T-cell (primary cell): ENCODE measurements at regions not wholly inside any gene's neighbourhood (a gene's known extent, or its start where the extent isn't known, plus 50 kb on each side); places are given as distances from the start of the nearest gene placed in this dataset.

Experiments
- ATAC-seq, 4 experiments: fragments of 200-7000 bp in 3 of 4; fragments of 150-1000 bp in 1 of 4; cut with Tn5 transposase; replicated peaks in 1 of 4; 1 replicate in 3 of 4; 2 replicates in 1 of 4; pipeline ENCODE4 v1.10.0; 2021; ENCODE audit warnings: moderate library complexity in 3 of 4, mild to moderate bottlenecking in 2 of 4, moderate number of reproducible peaks in 1 of 4
- CTCF ChIA-PET, 2 donors: fragments of 300-600 bp; sonication (Branson Sonifier 250); formaldehyde crosslinking; loops; one replicate each; lab custom pipeline; 2022; ENCODE audit warnings: antibody characterized with exemption in 2 of 2; lab: Charles Lee
- POLR2A ChIA-PET, 2 donors: fragments of 300-600 bp; sonication (Branson Sonifier 250); formaldehyde crosslinking; loops; one replicate each; lab custom pipeline; 2022; ENCODE audit warnings: antibody characterized with exemption in 2 of 2; lab: Charles Lee
- DNase-seq, 35 experiments: peaks; one replicate each; pipeline versions ENCODE4 v3.0.0 to v3.0.0-alpha.2; 2013 to 2023
- H3K27ac ChIP-seq: one replicate; pipeline ENCODE4 v1.5.1; 2013; ENCODE audit warnings: low read length
- H3K27me3 ChIP-seq, 2 experiments: replicated peaks in 1 of 2; 1 replicate in 1 of 2; 2 replicates in 1 of 2; pipeline versions ENCODE4 v1.6.1 to v1.7.0; 2013; ENCODE audit warnings: low read length in 1 of 2, mixed read lengths in 1 of 2; ENCODE audit not compliant: control insufficient read depth in 2 of 2, insufficient read depth in 2 of 2; ENCODE audit errors: extremely low read depth in 1 of 2
- H3K36me3 ChIP-seq, 2 donors: 1 replicate in 1 of 2; 2 replicates in 1 of 2; pipeline versions ENCODE4 v1.6.1 to v1.7.0; 2013; ENCODE audit warnings: low read length in 1 of 2; ENCODE audit not compliant: control insufficient read depth in 2 of 2, insufficient read depth in 1 of 2; ENCODE audit errors: extremely low read depth in 1 of 2
- H3K4me1 ChIP-seq, 2 experiments: 1 replicate in 1 of 2; 2 replicates in 1 of 2; pipeline versions ENCODE4 v1.6.1 to v1.7.0; 2013; ENCODE audit warnings: low read length in 2 of 2, mixed read lengths in 1 of 2; ENCODE audit not compliant: insufficient read depth in 2 of 2, control insufficient read depth in 1 of 2; ENCODE audit errors: extremely low read depth in 1 of 2
- H3K4me3 ChIP-seq, 2 donors: 1 replicate in 1 of 2; 2 replicates in 1 of 2; pipeline versions ENCODE4 v1.5.1 to v1.7.0; 2013; ENCODE audit warnings: mild to moderate bottlenecking in 2 of 2, low read length in 1 of 2, moderate library complexity in 1 of 2; ENCODE audit not compliant: control insufficient read depth in 1 of 2; ENCODE audit errors: extremely low read depth in 1 of 2
- H3K9me3 ChIP-seq: 2 replicates; pipeline ENCODE4 v1.7.0; 2013
- H3K27ac Mint-ChIP-seq, 2 donors: one replicate each; pipeline ENCODE4 v1.8.0; 2020 to 2021; ENCODE audit warnings: mild to moderate bottlenecking in 2 of 2, mixed read lengths in 2 of 2
- H3K27me3 Mint-ChIP-seq, 2 donors: one replicate each; pipeline ENCODE4 v1.8.0; 2021 to 2022; ENCODE audit warnings: mixed read lengths in 2 of 2
- H3K36me3 Mint-ChIP-seq: one replicate; pipeline ENCODE4 v1.8.0; 2021; ENCODE audit warnings: mixed read lengths
- H3K4me1 Mint-ChIP-seq, 3 donors: one replicate each; pipeline ENCODE4 v1.8.0; 2020 to 2022; ENCODE audit warnings: mixed read lengths in 3 of 3, mild to moderate bottlenecking in 1 of 3
- H3K4me3 Mint-ChIP-seq, 3 donors: one replicate each; pipeline ENCODE4 v1.8.0; 2020 to 2022; ENCODE audit warnings: mild to moderate bottlenecking in 3 of 3, mixed read lengths in 3 of 3, moderate library complexity in 3 of 3
- H3K9me3 Mint-ChIP-seq, 3 donors: one replicate each; pipeline ENCODE4 v1.8.0; 2020 to 2022; ENCODE audit warnings: mixed read lengths in 3 of 3
- WGBS: methylation state at CpG from one replicate; pipeline ENCODE4 v1.1.5; 2013; ENCODE audit warnings: missing lambda C conversion rate; ENCODE audit not compliant: insufficient coverage; 5-methylcytosine and 5-hydroxymethylcytosine counted together

DNA sequence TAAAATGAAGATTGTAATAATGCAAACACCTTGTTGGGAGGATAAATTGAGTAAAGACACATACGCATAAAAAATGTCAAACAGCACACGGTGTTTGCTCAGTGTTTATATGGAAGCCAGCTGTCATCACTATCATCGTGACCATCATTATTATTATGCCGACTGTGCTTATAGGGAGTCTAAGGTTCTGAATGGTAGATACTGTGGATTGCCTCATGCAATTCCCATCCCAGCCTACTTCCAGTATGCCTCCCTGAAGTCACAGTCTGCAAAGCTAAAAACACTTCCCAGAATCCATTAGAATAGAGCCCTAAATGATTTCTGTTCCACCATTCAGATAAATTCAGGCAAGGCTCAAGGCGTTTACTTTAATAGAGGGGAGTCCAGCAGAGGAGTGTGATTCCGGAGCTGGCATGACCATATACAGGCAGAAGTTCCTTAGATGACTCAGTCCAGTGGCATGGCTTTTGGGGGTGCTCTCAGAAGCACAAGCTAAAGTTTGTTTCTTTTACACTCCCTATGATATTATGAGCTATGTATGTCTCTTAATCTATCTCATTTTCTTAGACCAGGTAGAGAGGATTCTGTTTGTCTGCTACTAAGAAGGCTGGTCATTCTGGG is 148.7 kb downstream of the MEX3B start:
- no peaks in the 10 kb centered on the region for H3K36me3 Mint-ChIP-seq
- DNase-seq (no peak), ATAC-seq (no peak)
- Histone ChIP-seq H3K27ac (no peak overlapping the region), H3K9me3 (no peaks in the 10 kb centered on the region), H3K4me3 (no peak overlapping the region), H3K27me3 (peaks cover 0 to 16% of the 10 kb centered on the region in 2 experiments), H3K4me1 (no peaks in the 10 kb centered on the region), H3K36me3 (no peaks in the 10 kb centered on the region)
- CTCF ChIA-PET: no interaction called here
- H3K27me3 Mint-ChIP-seq: peaks cover 0 to 14% of the 10 kb centered on the region in 2 donors
- H3K9me3 Mint-ChIP-seq: no peaks in the 10 kb centered on the region
- 86% methylated on average over 4 of the region's 6 CpGs for WGBS
- H3K4me3 Mint-ChIP-seq: no peak overlapping the region
- H3K4me1 Mint-ChIP-seq: no peaks in the 10 kb centered on the region
- H3K27ac Mint-ChIP-seq: no peak overlapping the region
- POLR2A ChIA-PET: no interaction called here

DNA sequence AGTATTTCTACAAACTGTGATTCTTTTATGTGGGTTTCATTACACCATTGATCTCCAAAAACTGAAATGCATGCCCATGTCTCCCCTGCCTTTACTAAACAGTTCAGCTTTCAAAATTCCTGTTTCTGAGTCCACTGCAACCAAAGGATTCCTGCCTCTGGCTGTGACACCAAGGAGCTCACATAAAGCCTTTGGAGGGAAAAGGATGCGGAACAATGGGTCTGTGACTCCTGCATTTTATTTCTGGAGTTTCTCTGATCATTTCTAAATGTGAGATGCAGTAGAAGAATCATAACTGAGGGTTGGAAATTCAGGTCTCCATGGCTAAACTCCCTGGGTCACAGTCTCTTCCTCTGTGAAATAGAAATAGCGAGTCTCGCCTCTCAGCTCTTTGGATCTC is 149.5 kb downstream of the MEX3B start:
- no peaks in the 10 kb centered on the region for H3K9me3 Mint-ChIP-seq
- no peak overlapping the region for H3K4me3 Mint-ChIP-seq
- no peaks in the 10 kb centered on the region for H3K9me3 ChIP-seq
- no peak overlapping the region for H3K4me3 ChIP-seq
- peaks cover 0 to 15% of the 10 kb centered on the region in 2 experiments for H3K27me3 ChIP-seq
- H3K27ac ChIP-seq: no peak overlapping the region
- H3K4me1 Mint-ChIP-seq: no peaks in the 10 kb centered on the region
- peaks cover 0 to 11% of the 10 kb centered on the region in 2 donors for H3K27me3 Mint-ChIP-seq
- no peak overlapping the region for H3K27ac Mint-ChIP-seq
- H3K36me3 ChIP-seq: no peaks in the 10 kb centered on the region
- POLR2A ChIA-PET: no interaction called here
- no peak for DNase-seq
- H3K4me1 ChIP-seq: no peaks in the 10 kb centered on the region
- no peaks in the 10 kb centered on the region for H3K36me3 Mint-ChIP-seq
- CTCF ChIA-PET: no interaction called here
- WGBS: 100% methylated on average over 3 of the region's 3 CpGs
- no peak for ATAC-seq

GRCh38 chr15:81895723-81896122 is 150.1 kb downstream of the MEX3B start:
- Mint-ChIP-seq H3K4me1 (no peaks in the 10 kb centered on the region), H3K36me3 (no peaks in the 10 kb centered on the region), H3K27me3 (peaks cover 0 to 6% of the 10 kb centered on the region in 2 donors), H3K4me3 (no peak overlapping the region), H3K27ac (no peak overlapping the region), H3K9me3 (no peaks in the 10 kb centered on the region)
- Histone ChIP-seq H3K27ac (no peak overlapping the region), H3K36me3 (no peaks in the 10 kb centered on the region), H3K4me3 (no peak overlapping the region), H3K4me1 (no peaks in the 10 kb centered on the region), H3K27me3 (peaks cover 0 to 14% of the 10 kb centered on the region in 2 experiments), H3K9me3 (no peaks in the 10 kb centered on the region)
- WGBS: no CpG with 5 or more reads among the region's 2 CpGs
- DNase-seq (no peak), ATAC-seq (no peak)
- CTCF ChIA-PET: no interaction called here
- POLR2A ChIA-PET: no interaction called here

GRCh38 chr15:81894061-81894460 is 151.8 kb downstream of the MEX3B start:
- Histone ChIP-seq H3K27me3 (peaks cover 0 to 14% of the 10 kb centered on the region in 2 experiments), H3K4me1 (no peaks in the 10 kb centered on the region), H3K36me3 (no peaks in the 10 kb centered on the region), H3K9me3 (no peaks in the 10 kb centered on the region), H3K4me3 (no peak overlapping the region), H3K27ac (no peak overlapping the region)
- Mint-ChIP-seq H3K4me3 (no peak overlapping the region), H3K4me1 (no peaks in the 10 kb centered on the region), H3K9me3 (no peaks in the 10 kb centered on the region), H3K27me3 (peaks cover 0 to 4% of the 10 kb centered on the region in 2 donors), H3K27ac (no peak overlapping the region), H3K36me3 (no peaks in the 10 kb centered on the region)
- POLR2A ChIA-PET: interaction anchor here in 1 of 2 donors (0.6 kb wide), 1 partner anchor 81 kb away, joined by 3 read pairs; no protein-coding TSS in a partner anchor
- WGBS: 80% methylated on average over 1 of the region's 3 CpGs
- CTCF ChIA-PET: interaction anchor here in 1 of 2 donors (0.6 kb wide), 1 partner anchor 13 kb away, joined by 3 read pairs; no protein-coding TSS in a partner anchor
- ATAC-seq: no peak
- no peak for DNase-seq

DNA sequence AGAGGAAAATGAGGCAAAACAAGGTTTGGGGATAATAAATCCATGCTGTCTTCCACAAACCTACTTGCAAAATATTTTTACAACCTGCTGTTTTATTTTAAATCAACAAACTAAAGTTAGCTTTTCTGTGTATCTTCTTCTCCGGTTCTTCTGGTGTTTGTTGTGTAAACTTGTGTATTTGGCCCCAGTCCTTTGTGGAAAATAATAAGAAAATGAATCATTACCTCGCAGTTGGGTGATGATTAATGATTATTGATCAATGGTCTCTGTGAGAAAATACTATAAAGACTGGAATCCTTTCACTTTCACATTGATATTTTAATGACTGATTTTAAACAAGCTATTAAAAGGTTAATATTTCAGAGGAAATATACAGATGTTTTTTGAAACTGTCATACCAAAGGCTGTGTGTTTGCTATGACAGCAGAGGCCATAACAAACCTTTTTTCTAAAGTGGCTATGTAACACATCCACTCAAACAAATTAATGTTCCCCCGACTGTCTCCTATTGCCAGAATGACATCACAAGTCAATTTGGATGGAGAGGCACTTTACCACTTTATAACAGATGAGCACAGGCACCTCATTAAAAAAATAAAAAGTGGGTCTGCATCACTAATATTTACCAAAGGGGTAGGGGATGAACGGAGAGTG is 152.5 kb downstream of the MEX3B start:
- Mint-ChIP-seq H3K9me3 (no peaks in the 10 kb centered on the region), H3K4me1 (no peaks in the 10 kb centered on the region), H3K27ac (no peak overlapping the region), H3K4me3 (no peak overlapping the region), H3K36me3 (no peaks in the 10 kb centered on the region), H3K27me3 (peaks cover 0 to 4% of the 10 kb centered on the region in 2 donors)
- Histone ChIP-seq H3K36me3 (no peaks in the 10 kb centered on the region), H3K27me3 (peaks cover 0 to 8% of the 10 kb centered on the region in 2 experiments), H3K27ac (no peak overlapping the region), H3K9me3 (no peaks in the 10 kb centered on the region), H3K4me1 (no peaks in the 10 kb centered on the region), H3K4me3 (no peak overlapping the region)
- ATAC-seq (no peak), DNase-seq (no peak)
- ChIA-PET POLR2A (no interaction called here), CTCF (no interaction called here)
- WGBS: no CpG with 5 or more reads among the region's 4 CpGs

GRCh38 chr15:81890496-81890895 is 155.3 kb downstream of the MEX3B start:
- Histone ChIP-seq H3K27me3 (peaks cover 0 to 8% of the 10 kb centered on the region in 2 experiments), H3K4me3 (no peak overlapping the region), H3K4me1 (no peaks in the 10 kb centered on the region), H3K9me3 (no peaks in the 10 kb centered on the region), H3K27ac (no peak overlapping the region), H3K36me3 (no peaks in the 10 kb centered on the region)
- DNase-seq (no peak), ATAC-seq (no peak)
- no peaks in the 10 kb centered on the region for H3K9me3 Mint-ChIP-seq
- H3K27ac Mint-ChIP-seq: no peak overlapping the region
- no peaks in the 10 kb centered on the region for H3K4me1 Mint-ChIP-seq
- peaks cover 0 to 4% of the 10 kb centered on the region in 2 donors for H3K27me3 Mint-ChIP-seq
- H3K36me3 Mint-ChIP-seq: no peaks in the 10 kb centered on the region
- POLR2A ChIA-PET: no interaction called here
- CTCF ChIA-PET: no interaction called here
- H3K4me3 Mint-ChIP-seq: no peak overlapping the region
- no CpG with 5 or more reads among the region's 1 CpG for WGBS
